K562 (cell line): ENCODE measurements at regions not wholly inside any gene's neighbourhood (a gene's known extent, or its start where the extent isn't known, plus 50 kb on each side); places are given as distances from the start of the nearest gene placed in this dataset.

Experiments used
- ATAC-seq: fragments of 200-7000 bp; cut with Tn5 transposase; 3 replicates; pipeline ENCODE4 v1.9.1; 2020; ENCODE audit warnings: moderate library complexity
- BruUV-seq: library from RNA; stranded (reverse); fragments of 400-500 nt; replicated peaks from 2 replicates; lab custom pipeline; 2021; lab: Mats Ljungman, UMichigan
- CTCF ChIA-PET: fragments of 300-600 bp; formaldehyde crosslinking; extraction: SDS; loops from one replicate; lab custom pipeline; 2021; ENCODE audit warnings: low intra/inter-chr PET ratio; lab: Yijun Ruan, JAX
- POLR2A ChIA-PET: fragments of 300-600, 350-650 bp; sonication (Branson Sonifier 250); formaldehyde crosslinking; extraction: SDS; loops from one replicate; lab custom pipeline; 2021; ENCODE audit warnings: antibody characterized with exemption, inconsistent platforms; lab: Yijun Ruan, JAX
- DNase-seq, 4 experiments: peaks; one replicate each; pipeline versions ENCODE4 v3.0.0 to v3.0.0-alpha.2; 2011 to 2018; ENCODE audit warnings: low spot score in 3 of 4, mixed read lengths in 3 of 4; ENCODE audit errors: extremely low read depth in 1 of 4
- FAIRE-seq: peaks from 2 replicates; lab custom pipeline; 2011; peaks lifted over from hg19 to GRCh38; lab: Jason Lieb, UNC
- H2AFZ ChIP-seq: 2 replicates; pipeline ENCODE4 v1.6.0; 2011; ENCODE audit warnings: low read depth, low read length, control low read depth, inconsistent platforms
- H3K27ac ChIP-seq: fragments of 200-600 bp; 3 replicates; pipeline ENCODE4 v1.8.0; 2011; ENCODE audit warnings: low read depth, mild to moderate bottlenecking, control low read depth, inconsistent platforms, low read length, moderate library complexity, mixed read lengths; ENCODE audit errors: extremely low read depth
- H3K27me3 ChIP-seq, 2 experiments: fragments of 300-600 bp in 1 of 2; 2 replicates in 1 of 2; 3 replicates in 1 of 2; pipeline versions ENCODE4 v1.6.0 to v1.8.0; 2011; ENCODE audit warnings: inconsistent platforms in 2 of 2, low read length in 2 of 2, mild to moderate bottlenecking in 1 of 2, mixed read lengths in 1 of 2, moderate library complexity in 1 of 2; ENCODE audit not compliant: control insufficient read depth in 2 of 2, insufficient read depth in 2 of 2
- H3K36me3 ChIP-seq: fragments of 300-600 bp; 3 replicates; pipeline ENCODE4 v1.8.0; 2011; ENCODE audit warnings: mild to moderate bottlenecking, low read length, inconsistent platforms; ENCODE audit not compliant: control insufficient read depth, insufficient read depth
- H3K4me1 ChIP-seq, 2 experiments: fragments of 200-600 bp in 1 of 2; replicated peaks in 1 of 2; 2 replicates in 1 of 2; 3 replicates in 1 of 2; pipeline versions ENCODE4 v1.5.1 to v1.8.0; 2011; ENCODE audit warnings: inconsistent platforms in 2 of 2, low read length in 2 of 2, mild to moderate bottlenecking in 1 of 2, mixed read lengths in 1 of 2, moderate library complexity in 1 of 2; ENCODE audit not compliant: control insufficient read depth in 2 of 2, insufficient read depth in 2 of 2
- H3K4me2 ChIP-seq: 2 replicates; pipeline ENCODE4 v1.6.1; 2011; ENCODE audit warnings: low read length, control low read depth, inconsistent platforms, mixed read lengths; ENCODE audit not compliant: insufficient read depth
- H3K4me3 ChIP-seq: fragments of 200-600 bp; sonication (generic), shearing (Covaris generic); 2 replicates; pipeline ENCODE4 v1.5.1; 2016; ENCODE audit warnings: control low read depth, inconsistent platforms
- H3K79me2 ChIP-seq: fragments of 200-600 bp; 3 replicates; pipeline ENCODE4 v1.8.0; 2011; ENCODE audit warnings: low read length, inconsistent platforms; ENCODE audit not compliant: control insufficient read depth, insufficient read depth
- H3K9ac ChIP-seq, 2 experiments: 2 replicates each; pipeline versions ENCODE4 v1.6.0 to v1.6.1; 2011; ENCODE audit warnings: low read depth in 2 of 2, low read length in 2 of 2, control low read depth in 1 of 2, inconsistent platforms in 1 of 2, mild to moderate bottlenecking in 1 of 2, mixed read lengths in 1 of 2; ENCODE audit not compliant: insufficient read depth in 1 of 2
- H3K9me1 ChIP-seq: one replicate; pipeline ENCODE4 v1.6.0; 2011; ENCODE audit warnings: inconsistent platforms, mild to moderate bottlenecking, low read length, moderate library complexity; ENCODE audit not compliant: control insufficient read depth, insufficient read depth
- H3K9me3 ChIP-seq: replicated peaks from 2 replicates; pipeline ENCODE4 v1.5.1; 2011; ENCODE audit warnings: low read depth, low read length, inconsistent platforms; ENCODE audit not compliant: control insufficient read depth, insufficient read depth
- H4K20me1 ChIP-seq: replicated peaks from 2 replicates; pipeline ENCODE4 v1.6.1; 2011; ENCODE audit warnings: low read length, inconsistent platforms, mixed read lengths; ENCODE audit not compliant: control insufficient read depth, insufficient read depth
- BACH1 ChIP-seq: fragments of 200-800 bp; sonication (Bioruptor generic); IDR thresholded peaks from 2 replicates; pipeline ENCODE4 v1.6.1; 2016; ENCODE audit warnings: missing genetic modification characterization, missing compliant biosample characterization
- CBFA2T2 ChIP-seq: fragments of 450-650 bp; conservative IDR thresholded peaks from 2 replicates; pipeline ENCODE4 v1.6.1; 2017; ENCODE audit warnings: mild to moderate bottlenecking
- CBX1 ChIP-seq: sonication (generic); IDR thresholded peaks from 2 replicates; pipeline ENCODE4 v1.6.1; 2016; ENCODE audit warnings: antibody characterized with exemption, low read depth, mild to moderate bottlenecking
- DPF2 ChIP-seq: fragments of 450-650 bp; IDR thresholded peaks from 2 replicates; pipeline ENCODE4 v1.6.1; 2016
- EGR1 ChIP-seq: fragments of 450-650 bp; conservative IDR thresholded peaks from 2 replicates; pipeline ENCODE4 v1.6.1; 2017; ENCODE audit warnings: mild to moderate bottlenecking
- EP400 ChIP-seq: fragments of 450-650 bp; IDR thresholded peaks from 2 replicates; pipeline ENCODE4 v1.6.1; 2017; ENCODE audit warnings: antibody characterized with exemption, mild to moderate bottlenecking, moderate library complexity
- ESRRA ChIP-seq: fragments of 450-650 bp; IDR thresholded peaks from 2 replicates; pipeline ENCODE4 v1.6.1; 2014; ENCODE audit warnings: low read depth, mild to moderate bottlenecking, moderate library complexity, borderline replicate concordance
- FOXA3 ChIP-seq, 2 experiments: fragments of 450-650 bp in 1 of 2; sonication (generic) in 1 of 2; formaldehyde crosslinking; IDR thresholded peaks in 1 of 2; conservative IDR thresholded peaks in 1 of 2; 2 replicates each; pipeline versions ENCODE4 v1.4.0 to v1.8.0; 2020 to 2022; ENCODE audit warnings: mild to moderate bottlenecking in 2 of 2, missing genetic modification reagents in 1 of 2
- HOMEZ ChIP-seq: fragments of 250-450 bp; sonication (Bioruptor Pico); IDR thresholded peaks from 2 replicates; pipeline ENCODE4 v1.4.0; 2020; ENCODE audit warnings: mild to moderate bottlenecking, moderate library complexity
- MECOM ChIP-seq: fragments of 250-450 bp; sonication (Bioruptor Pico); IDR thresholded peaks from 2 replicates; pipeline ENCODE4 v1.8.0; 2022; ENCODE audit warnings: inconsistent platforms
- NONO ChIP-seq, 2 experiments: fragments of 200-400 bp in 1 of 2; fragments of 450-650 bp in 1 of 2; formaldehyde crosslinking in 1 of 2; IDR thresholded peaks; 2 replicates each; pipeline ENCODE4 v1.6.1; 2017; ENCODE audit warnings: low read depth in 2 of 2, mild to moderate bottlenecking in 2 of 2, moderate library complexity in 2 of 2, low read length in 1 of 2
- PTBP1 ChIP-seq: fragments of 200-400 bp; formaldehyde crosslinking; IDR thresholded peaks from 2 replicates; pipeline ENCODE4 v1.6.1; 2017; ENCODE audit warnings: low read depth, low read length
- RAD21 ChIP-seq, 2 experiments: fragments of 250-450 bp in 1 of 2; fragments of 450-650 bp in 1 of 2; sonication (Bioruptor Pico) in 1 of 2; formaldehyde crosslinking in 1 of 2; IDR thresholded peaks in 1 of 2; conservative IDR thresholded peaks in 1 of 2; 2 replicates each; pipeline versions ENCODE4 v1.4.0 to v1.8.0; 2020 to 2022; ENCODE audit warnings: mild to moderate bottlenecking in 2 of 2, moderate library complexity in 1 of 2
- TCF3 ChIP-seq: sonication (generic); formaldehyde crosslinking; IDR thresholded peaks from 2 replicates; pipeline ENCODE4 v1.4.0; 2020; ENCODE audit warnings: mild to moderate bottlenecking, missing genetic modification reagents
- TOE1 ChIP-seq, 2 experiments: fragments of 450-650 bp in 1 of 2; sonication (generic) in 1 of 2; formaldehyde crosslinking in 1 of 2; IDR thresholded peaks; 2 replicates each; pipeline versions ENCODE4 v1.7.1 to v1.8.0; 2016 to 2022; ENCODE audit warnings: borderline replicate concordance in 2 of 2, mild to moderate bottlenecking in 2 of 2, antibody characterized with exemption in 1 of 2, inconsistent platforms in 1 of 2, low read depth in 1 of 2, missing genetic modification reagents in 1 of 2, moderate library complexity in 1 of 2
- TRIM24 ChIP-seq, 2 experiments: fragments of 450-650 bp; IDR thresholded peaks; 2 replicates each; pipeline ENCODE4 v1.6.1; 2016
- ZFP30 ChIP-seq: fragments of 250-450 bp; sonication (Bioruptor Pico); IDR thresholded peaks from 2 replicates; pipeline ENCODE4 v1.8.0; 2022; ENCODE audit warnings: moderate library complexity, mild to moderate bottlenecking, inconsistent platforms, borderline replicate concordance
- ZNF316 ChIP-seq: fragments of 450-650 bp; IDR thresholded peaks from 2 replicates; pipeline ENCODE4 v1.6.1; 2016
- WGBS: fragments of 100-300 bp; shearing (Covaris generic); methylation state at CpG from one replicate; pipeline ENCODE4 v1.1.6; 2016; ENCODE audit warnings: low coverage, mixed read lengths; ENCODE audit not compliant: insufficient coverage; ENCODE audit errors: missing lambda C conversion rate; 5-methylcytosine and 5-hydroxymethylcytosine counted together
- in situ Hi-C: fragments of 300-500 bp; cut with MboI; formaldehyde crosslinking; loops from 4 replicates; pipeline ENCODE4 v1.15.0; 2018; ENCODE audit warnings: inconsistent platforms, mixed read lengths
- intact Hi-C: fragments of 100-400 bp; cut with micrococcal nuclease; formaldehyde crosslinking; loops from 2 replicates; pipeline ENCODE4 v1.14.2; 2022

GRCh38 chr1:157274698-157275534, 136.7 kb upstream of the ETV3 start:
- peak overlapping the region in 1 of 2 experiments; percentile 55; a peak in 3 of 4 replicates for H3K9ac ChIP-seq
- ChIA-PET CTCF (no interaction called here), POLR2A (interaction anchor here (0.6 to 1.1 kb wide), 7 partner anchors 12 to 179 kb away, joined by 3 read pairs; no protein-coding TSS in a partner anchor)
- peaks cover 27 to 66% of the 10 kb centered on the region in 2 experiments for H3K4me1 ChIP-seq
- peak overlapping the region; percentile 87 for H3K4me2 ChIP-seq
- H3K27ac ChIP-seq: peak overlapping the region; percentile 58
- in situ Hi-C loops: no loop called here
- H2AFZ ChIP-seq: peak overlapping the region; percentile 69
- peak; percentile 85 for FAIRE-seq
- no peak overlapping the region for H3K4me3 ChIP-seq
- ATAC-seq: peak; percentile 40
- DNase-seq: peak; percentile 27 to 78 (median 50)
- intact Hi-C loops: no loop called here
- no peaks in the 10 kb centered on the region for H3K36me3 ChIP-seq
- H3K27me3 ChIP-seq: no peaks in the 10 kb centered on the region
- WGBS: 12% methylated on average over 8 of the region's 8 CpGs
- H4K20me1 ChIP-seq: no peaks in the 10 kb centered on the region
- H3K9me3 ChIP-seq: no peaks in the 10 kb centered on the region
- BruUV-seq: TSS peak; percentile 70
- H3K9me1 ChIP-seq: no peaks in the 10 kb centered on the region
- 0 out of 3 replicates have a peak, but pooled peaks cover 4% of the 10 kb centered on the region for H3K79me2 ChIP-seq
- TF ChIP-seq FOXA3 (CRISPR knock-in tag; conservative IDR thresholded peaks at IDR 0.05 in 1 of 2, IDR thresholded peaks at IDR 0.05 in 1 of 2) (peak in 1 of 2 experiments; percentile 70; a peak in 2 of 4 replicates), EGR1 (peak; percentile 18; the same call in 1 of the 2 replicates), MECOM (peak; percentile 67; the same call in 1 of the 2 replicates), ZNF316 (peak; percentile 93), EP400 (peak; percentile 30; the same call in 1 of the 2 replicates), NONO (IDR thresholded peaks at IDR 0.05; ENCODE audit: low read depth in 2 of 2, low read length in 1 of 2) (no peak), TCF3 (CRISPR knock-in tag) (peak; percentile 41; the same call in 1 of the 2 replicates), TOE1 (IDR thresholded peaks at IDR 0.05; ENCODE audit: borderline replicate concordance) (no peak), TOE1 (CRISPR knock-in tag; IDR thresholded peaks at IDR 0.05; ENCODE audit: borderline replicate concordance, low read depth) (no peak), ESRRA (peak; percentile 89), HOMEZ (CRISPR knock-in tag) (peak; percentile 43; the same call in 1 of the 2 replicates), TRIM24 (IDR thresholded peaks at IDR 0.05) (peak; percentile 49 to 77), CBX1 (no peak), PTBP1 (no peak), BACH1 (tag) (peak; percentile 61; the same call in 1 of the 2 replicates), ZFP30 (CRISPR knock-in tag) (no peak), RAD21 (CRISPR knock-in tag; conservative IDR thresholded peaks at IDR 0.05 in 1 of 2, IDR thresholded peaks at IDR 0.05 in 1 of 2) (peak; percentile 14 to 31; a peak in 2 of 4 replicates), DPF2 (peak; percentile 82), CBFA2T2 (peak; percentile 60)
